Stimulated activated CD4-positive, alpha-beta T cell treated with anti-CD3 and anti-CD28 coated beads, TNF-alpha, amount 100 ng/mL, for 1 hour (primary cell): ENCODE measurements at regions not wholly inside any gene's neighbourhood (a gene's known extent, or its start where the extent isn't known, plus 50 kb on each side); places are given as distances from the start of the nearest gene placed in this dataset.
A peak's percentile ranks its signal among the peaks of the same experiment; 100 is the strongest.
"Not testable (repeated sequence)": the region's sequence is repeated elsewhere in the genome, so short reads cannot be mapped to it uniquely, and the experiment has no call there.

Experiments used
- DNase-seq, 3 donors: peaks; one replicate each; pipeline ENCODE4 v3.0.0-alpha.2; 2020; ENCODE audit warnings: low read depth in 3 of 3, low spot score in 1 of 3

DNA sequence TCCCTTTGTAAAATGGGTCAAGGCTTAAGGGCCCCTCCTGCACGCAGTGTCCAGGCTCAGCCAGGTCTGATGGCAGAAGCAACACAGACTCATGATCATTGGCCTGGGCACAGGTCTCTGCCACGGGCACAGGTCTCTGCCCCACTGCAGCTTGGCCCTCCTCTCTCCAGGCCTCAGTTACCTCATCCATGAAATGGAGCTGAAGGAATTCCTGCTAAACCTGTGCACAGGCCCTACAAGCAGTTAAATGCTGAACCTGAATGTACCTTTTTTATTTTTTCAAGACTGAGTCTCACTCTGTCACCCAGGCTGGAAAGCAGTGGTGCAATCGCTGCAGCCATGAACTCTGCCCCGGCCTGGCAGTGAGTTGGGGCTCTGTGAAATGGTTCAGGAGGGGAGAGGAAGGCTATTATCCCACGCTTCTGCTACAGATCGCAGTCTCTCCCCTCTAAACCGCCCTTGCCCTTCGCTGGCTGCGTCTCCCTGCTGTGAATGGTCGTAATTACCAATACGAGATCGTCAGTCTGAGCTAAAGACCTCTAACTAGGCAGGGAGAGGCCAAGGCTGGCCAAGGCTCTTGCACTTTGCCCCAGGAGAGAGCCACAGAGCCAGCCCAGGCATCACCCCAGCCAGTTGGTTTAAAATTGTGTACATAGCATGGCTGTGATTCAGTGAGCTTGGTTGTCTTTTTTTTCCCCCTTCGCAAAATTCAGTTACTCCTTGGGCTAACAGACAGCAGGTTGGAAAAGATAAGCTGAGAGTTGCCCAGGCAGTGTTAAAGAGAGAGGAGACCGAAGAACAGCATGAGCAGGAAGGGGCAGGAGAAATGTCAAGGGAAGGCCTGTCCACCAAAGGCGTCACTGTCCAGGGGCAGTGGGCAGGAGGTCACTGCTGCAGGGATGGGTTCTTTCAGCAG is 93.0 kb upstream of the KCTD7 start:
- DNase-seq = no peak

- DNase-seq = no peak
Measured at GRCh38 chr7:66537380-66537779, 91.3 kb upstream of the KCTD7 start.

DNA sequence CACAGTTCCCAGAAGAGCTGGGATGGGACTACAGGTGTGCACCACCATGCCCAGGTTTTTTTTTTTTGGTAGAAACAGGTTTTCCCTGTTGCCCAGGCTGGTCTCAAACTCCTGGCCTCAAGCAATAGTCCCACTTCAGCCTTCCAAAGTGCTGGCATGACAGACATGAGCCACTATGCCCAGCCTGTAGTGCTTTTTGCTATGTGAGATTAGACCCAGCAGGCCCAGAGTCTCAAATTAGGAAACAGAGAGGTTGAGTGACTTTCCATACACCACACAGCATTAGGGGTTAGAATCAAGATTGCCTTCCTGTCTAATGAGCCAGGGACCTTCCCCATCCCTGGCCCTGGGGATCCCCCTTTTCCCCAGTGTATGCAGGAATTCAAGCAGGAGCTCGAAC is 90.8 kb upstream of the KCTD7 start:
- no peak for DNase-seq

DNA sequence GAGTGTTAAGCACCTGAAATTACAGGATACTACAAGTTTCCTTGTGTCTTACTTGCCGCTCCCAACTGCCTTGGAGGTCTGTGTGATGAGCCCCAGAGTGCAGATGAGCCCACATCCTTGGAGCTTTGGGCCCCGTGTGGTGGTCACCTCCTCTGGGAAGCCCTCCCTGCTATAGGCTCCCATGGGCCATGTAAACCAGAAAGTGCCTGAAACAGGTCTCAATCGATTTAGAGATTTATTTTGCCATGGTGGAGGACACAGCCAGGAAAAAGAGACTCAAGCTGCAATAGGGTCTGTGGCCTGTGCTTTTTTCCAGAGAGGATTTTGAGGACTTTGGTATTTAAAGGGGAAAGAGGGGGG is 89.4 kb upstream of the KCTD7 start:
- no peak for DNase-seq

- no peak for DNase-seq
Measured at GRCh38 chr7:66539902-66540375, 88.7 kb upstream of the KCTD7 start.

GRCh38 chr7:66542049-66542448 is 86.6 kb upstream of the KCTD7 start:
- no peak for DNase-seq

DNA sequence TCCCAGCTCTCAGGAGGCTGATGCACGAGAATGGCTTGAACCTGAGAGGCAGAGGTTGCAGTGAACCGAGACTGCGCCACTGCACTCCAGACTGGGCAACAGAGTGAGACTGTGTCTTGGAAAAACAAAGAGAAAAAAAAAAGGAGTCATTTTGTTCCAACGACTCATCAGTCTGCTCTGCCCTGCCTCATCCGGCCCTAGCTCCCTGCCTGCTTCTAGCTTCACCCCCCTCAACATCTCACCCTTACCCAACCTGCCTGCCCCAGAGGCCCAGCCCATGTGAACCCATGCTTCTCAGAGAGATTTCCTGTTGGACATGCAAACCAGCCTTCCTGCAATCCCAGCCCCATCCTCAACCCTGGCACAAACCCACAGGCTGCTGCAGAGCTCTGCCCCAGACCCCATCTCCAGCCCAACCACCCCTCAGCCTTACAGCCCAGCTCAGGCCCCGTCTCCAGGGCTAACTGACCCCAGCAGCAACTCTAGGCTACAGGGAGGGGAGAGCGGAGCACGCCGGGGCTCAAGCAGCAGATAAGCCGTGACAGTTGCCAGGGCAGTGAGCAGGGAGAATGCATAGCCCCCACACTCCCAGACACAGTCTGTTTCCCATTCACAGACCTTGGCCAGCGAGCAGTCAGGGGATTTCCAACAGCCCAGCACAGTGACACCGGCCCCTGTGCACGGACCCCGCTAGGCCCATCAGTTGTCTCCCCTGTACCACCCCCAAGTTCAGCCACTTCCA is 86.0 kb upstream of the KCTD7 start:
- no peak for DNase-seq

DNA sequence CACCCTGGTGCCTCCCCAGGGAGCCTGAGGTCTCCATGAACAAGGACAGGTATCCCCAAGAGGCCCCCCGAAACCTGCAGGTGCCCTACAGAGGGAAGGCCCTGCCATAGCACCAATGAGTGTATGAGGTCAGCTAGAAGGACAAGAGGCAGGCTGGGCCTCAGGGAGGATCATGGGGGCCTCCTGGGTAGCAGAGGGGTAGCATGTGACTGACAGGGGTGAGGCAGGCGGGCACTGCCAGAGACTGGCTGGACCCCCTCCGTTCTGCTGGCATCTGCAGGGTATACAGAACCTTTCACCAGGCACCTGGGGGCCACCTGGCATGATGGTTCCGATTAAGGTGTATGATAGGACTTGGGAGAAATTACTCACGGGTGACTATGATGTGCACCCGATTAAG is 79.2 kb upstream of the KCTD7 start:
- DNase-seq = no peak

DNA sequence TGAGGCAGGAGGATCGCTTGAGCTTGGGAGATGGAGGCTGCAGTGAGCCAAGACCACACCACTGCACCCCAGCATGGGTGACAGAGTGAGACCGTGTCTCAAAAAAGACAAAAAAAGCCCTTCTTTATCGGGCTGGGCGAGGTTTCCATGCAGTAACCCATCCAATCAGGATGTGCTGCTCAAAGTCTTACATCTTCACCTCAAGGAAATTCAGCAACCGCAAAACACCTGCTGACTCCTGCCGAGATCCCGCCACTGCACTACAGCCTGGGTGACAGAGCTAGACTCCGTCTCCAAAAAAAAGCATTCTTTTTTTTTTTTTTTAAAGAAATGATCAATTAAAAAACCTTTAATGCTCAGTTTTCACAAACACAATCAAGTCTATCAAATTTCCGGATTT is 75.7 kb upstream of the KCTD7 start:
- DNase-seq = no peak

DNA sequence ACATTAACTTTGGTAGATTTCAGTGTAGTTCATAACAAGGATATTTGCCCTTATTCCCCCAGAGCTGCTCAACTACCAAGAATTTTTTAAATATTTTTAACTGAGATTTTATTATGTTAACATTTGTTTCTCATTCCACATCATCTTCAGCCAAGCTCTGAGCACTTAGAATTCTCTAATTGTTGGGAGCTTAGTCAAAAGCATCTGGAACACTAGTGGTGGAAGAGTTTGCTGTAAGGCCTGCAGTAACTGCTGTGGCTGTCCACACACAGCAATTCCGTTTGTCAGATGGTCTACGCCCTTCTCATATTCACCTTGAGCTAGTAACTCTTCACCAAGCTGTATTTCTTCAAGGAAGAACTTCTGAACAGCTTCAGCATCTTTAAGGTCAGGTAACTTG is 75.0 kb upstream of the KCTD7 start:
- DNase-seq = not testable (repeated sequence)

- DNase-seq = not testable (repeated sequence)
Measured at GRCh38 chr7:66554291-66554690, 74.4 kb upstream of the KCTD7 start.

- not testable (repeated sequence) for DNase-seq
Measured at GRCh38 chr7:66554842-66555430, 73.7 kb upstream of the KCTD7 start.

- no peak for DNase-seq
Measured at GRCh38 chr7:66556177-66556548, 72.5 kb upstream of the KCTD7 start.

DNA sequence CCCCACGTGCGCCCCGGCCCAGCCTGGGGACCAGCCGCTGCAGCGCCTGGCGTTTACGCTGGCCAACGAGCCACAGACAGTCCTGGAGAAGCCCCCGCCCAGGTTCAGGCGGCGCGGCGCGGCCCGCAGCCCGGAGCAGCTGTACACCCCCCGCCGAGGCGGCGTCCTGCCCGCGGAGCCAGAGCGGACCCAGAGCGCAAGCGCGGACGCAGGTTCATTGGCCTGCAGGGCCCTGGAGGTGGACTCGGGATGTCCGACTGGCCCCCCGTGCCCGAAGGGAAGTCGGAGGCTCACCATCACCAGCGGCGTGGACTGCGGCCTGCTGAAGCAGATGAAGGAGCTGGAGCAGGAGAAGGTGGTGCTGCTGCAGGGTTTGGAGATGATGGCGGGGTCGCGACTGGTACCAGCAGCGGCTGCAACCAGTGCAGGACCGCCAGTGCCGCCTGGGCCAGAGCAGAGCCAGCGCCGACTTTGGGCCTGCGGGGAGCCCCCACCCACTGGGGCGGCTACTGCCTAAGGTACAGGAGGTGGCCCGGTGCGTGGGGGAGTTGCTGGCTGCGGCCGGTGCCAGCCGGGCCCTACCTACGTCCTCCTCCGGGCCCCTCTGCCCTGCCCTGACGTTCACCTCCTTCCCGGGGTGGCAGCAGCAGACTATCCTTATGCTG is 72.0 kb upstream of the KCTD7 start:
- no peak for DNase-seq

DNA sequence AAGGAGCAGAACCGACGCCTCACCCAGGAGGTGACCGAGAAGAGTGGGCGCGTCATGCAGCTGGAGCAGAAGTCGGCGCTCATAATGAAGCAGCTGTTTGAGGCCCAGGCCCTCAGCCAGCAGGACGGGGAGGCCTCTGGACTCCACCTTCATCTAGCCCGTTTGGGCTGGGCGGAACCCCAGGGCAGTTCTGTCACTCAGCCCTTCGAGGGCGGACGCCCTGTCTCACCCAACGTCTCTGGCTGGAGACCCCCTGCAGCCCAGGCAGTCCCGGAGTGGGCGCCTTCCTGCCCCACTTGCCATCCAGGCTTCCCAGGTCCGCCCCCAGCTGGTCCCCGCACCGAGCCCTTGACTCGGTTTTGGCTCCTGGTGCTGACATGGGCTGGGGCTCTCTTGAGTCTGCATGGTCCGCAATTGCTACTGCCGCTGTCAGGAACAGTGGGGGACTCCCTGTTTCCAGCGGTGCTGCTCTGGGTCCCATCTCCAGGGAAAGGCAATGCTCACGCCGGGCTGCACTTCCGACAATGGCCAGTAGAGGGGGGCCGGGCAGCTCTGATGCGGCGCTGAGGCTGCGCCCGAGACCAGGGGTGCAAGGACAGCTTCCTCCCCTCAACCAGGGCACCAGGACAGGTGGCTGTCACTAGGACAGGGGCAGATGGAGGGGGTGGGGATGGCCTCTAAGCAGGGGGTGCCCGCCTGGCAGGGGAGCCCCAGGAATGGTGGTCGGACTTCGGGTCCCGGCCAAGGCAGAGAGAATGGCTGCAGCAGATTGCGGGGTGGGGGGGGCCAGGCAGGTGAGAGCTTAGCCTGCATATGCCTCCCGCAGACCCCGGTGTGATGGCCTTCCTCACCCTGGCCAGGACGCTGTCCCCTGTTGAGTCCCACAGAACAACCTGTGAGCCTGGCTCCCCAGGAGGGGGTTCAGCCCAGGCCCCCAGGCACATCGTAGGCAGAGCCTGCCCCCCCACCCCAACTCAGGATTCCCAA is 71.2 kb upstream of the KCTD7 start:
- peak; percentile 29 to 74 (median 45) for DNase-seq

- no peak for DNase-seq
Measured at GRCh38 chr7:66558201-66558641, 70.5 kb upstream of the KCTD7 start.

DNA sequence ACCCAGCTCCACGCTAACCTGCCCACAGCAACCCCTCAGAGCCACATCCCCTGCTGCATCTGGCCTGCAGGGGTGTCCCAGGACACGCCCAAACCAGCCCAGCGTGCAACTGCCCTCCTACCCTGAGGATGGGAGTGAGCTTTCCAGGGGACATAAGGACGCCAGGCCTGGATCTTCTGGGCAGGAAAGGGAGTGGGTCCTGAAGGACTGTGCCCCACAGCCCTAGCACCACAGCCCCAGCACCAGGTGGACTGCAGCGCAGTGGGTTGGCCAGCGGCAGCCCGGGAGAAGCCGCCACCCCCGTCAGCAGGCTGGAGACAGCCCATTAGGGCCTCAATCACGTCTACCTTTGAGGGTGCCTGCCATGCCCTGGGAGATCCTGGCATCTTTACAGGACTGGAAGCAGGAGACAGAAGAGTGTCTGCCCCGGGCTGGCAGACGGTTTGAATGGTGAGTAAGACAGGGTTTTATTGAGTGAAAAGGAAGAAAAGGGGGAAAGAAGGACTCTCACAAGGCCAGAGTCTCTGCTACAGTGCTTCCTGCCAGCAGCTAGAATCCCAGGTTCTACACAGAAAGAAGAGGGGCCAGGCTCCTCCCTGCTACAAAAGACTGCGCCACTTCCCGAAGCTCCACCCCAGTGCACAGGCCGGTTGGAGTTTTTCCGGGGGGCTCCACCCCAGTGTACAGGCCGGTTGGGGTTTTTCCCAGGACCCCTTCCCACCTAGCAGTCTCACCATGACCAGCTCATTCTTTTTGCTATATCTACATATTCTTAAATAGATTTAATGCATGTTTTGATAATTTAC is 69.8 kb upstream of the KCTD7 start:
- DNase-seq = no peak

DNA sequence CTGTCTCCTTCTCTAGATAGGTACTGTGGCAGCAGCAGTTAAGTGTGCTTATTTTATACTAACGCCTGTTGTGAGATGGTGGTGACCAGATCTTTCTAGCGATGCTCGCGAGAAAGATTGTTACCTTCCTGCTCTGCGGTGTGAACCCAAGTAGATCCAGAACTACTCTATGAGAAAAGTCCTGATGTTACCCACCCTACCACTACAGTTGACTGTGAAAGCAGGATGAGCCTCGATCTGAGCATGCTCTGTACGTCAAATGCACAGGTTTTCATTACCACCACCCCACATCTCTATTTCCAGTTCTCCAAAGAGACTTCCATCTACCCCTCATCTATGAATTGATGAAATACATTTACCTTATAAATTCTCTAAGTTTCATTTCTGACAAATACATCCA is 64.6 kb upstream of the KCTD7 start:
- DNase-seq = no peak

GRCh38 chr7:66570179-66570578 is 58.5 kb upstream of the KCTD7 start:
- not testable (repeated sequence) for DNase-seq
